HG03565 (cell line): ENCODE measurements at regions not wholly inside any gene's neighbourhood (a gene's known extent, or its start where the extent isn't known, plus 50 kb on each side); places are given as distances from the start of the nearest gene placed in this dataset.
"Not testable (repeated sequence)": the region's sequence is repeated elsewhere in the genome, so short reads cannot be mapped to it uniquely, and the experiment has no call there.

Experiments
- ATAC-seq: cut with Tn5 transposase; IDR thresholded peaks from one replicate; pipeline ENCODE4 v1.9.1; 2021; ENCODE audit warnings: mild to moderate bottlenecking, moderate library complexity; ENCODE audit not compliant: unreplicated experiment

GRCh38 chr15:91413142-91413541 lies 313.1 kb downstream of the SV2B start:
- no peak for ATAC-seq

DNA sequence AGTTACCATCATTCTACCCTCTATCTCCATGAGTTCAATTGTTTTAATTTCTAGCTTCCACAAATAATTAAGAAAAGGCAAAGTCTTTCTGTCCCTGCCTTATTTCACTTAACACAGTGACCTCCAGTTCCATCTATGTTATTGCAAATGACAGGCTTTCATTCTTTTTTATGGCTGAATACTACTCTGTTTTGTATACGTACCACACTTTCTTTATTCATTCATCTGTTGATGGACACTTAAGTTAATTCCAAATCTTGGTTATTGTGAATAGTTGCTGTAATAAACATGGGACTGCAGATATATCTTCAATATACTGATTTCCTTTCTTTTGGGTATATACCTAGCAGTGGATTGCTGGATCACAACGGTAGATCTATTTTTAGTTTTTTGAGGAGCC lies 314.1 kb downstream of the SV2B start:
- ATAC-seq, result no peak

- ATAC-seq, result not testable (repeated sequence)
Observed at GRCh38 chr15:91415258-91415657, 315.2 kb downstream of the SV2B start.

DNA sequence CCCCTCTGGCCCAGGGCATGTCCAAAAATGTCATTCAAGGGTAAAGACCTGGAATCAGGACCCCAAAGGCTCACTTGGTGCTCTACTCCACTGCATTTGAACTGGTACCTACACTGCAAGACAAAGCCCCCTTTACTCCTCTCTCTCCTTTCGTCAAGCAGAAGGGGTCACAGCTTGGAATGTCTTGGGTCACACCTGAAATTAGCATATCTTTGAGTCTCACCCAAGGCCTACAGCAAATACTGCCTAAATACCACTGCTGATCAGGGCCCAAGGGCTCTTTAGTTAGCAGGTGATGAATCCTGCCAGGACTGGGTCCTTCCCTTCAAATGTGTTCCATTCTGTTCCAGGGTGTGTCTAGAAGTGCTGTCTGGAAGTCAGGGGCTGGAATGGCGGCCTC lies 320.6 kb downstream of the SV2B start:
- ATAC-seq, result no peak

DNA sequence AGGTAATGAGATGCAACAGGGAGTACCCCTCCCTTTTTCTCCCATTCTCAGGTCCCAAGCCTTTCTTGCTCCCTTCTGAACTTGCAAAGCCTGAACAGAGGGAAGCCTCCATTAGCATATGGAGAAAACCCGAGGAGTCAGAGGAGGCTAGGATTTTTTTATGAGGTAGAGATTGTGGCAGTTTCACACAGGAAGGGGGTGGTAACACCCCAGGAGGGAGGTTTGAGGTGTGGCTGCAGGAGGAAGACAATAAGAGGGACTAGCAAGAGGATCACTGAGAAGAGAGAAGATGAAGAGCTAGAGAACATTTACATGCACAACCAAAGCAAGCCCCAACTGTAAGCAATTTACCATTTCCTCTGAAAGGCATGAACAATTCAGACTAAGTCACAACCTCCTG lies 322.7 kb downstream of the SV2B start:
- ATAC-seq, result no peak

DNA sequence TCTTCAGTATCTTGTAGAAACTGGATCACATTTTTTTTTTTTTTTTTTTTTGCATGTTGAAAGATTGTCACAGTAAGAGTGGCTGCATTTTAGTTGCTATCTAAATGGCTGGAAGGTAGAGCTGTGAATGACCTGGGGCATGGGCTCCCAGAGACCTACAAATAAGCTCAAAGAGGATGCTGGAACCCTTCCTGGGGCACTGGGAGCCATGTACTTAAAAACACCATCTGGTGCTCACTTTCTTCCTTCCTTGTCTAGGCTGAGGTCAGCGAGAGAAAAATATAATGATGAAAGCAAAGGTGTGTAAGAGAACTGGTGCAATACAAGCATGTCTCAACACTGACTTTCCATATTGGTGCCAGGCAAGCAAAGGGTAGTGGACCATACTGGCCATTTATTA lies 323.9 kb downstream of the SV2B start:
- no peak for ATAC-seq

DNA sequence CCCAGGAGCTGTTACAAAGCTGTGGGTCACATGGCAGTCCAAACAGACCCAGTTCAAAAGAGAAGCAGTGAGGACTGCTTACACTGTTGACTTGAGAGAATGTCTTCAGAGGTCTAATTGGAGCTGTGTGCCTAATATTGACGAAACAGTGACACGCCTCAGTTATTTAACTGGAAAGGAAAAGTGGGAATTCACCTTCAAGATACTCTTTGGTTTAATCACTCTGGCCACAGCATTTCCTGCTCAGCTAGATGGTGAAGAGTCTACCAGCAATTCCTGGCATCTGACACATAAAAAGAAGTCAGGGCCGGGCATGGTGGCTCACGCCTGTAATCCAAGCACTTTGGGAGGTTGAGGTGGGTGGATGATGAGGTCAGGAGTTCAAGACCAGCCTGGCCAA lies 326.4 kb downstream of the SV2B start:
- ATAC-seq, result no peak

GRCh38 chr15:91429973-91430372 lies 329.9 kb downstream of the SV2B start:
- no peak for ATAC-seq

DNA sequence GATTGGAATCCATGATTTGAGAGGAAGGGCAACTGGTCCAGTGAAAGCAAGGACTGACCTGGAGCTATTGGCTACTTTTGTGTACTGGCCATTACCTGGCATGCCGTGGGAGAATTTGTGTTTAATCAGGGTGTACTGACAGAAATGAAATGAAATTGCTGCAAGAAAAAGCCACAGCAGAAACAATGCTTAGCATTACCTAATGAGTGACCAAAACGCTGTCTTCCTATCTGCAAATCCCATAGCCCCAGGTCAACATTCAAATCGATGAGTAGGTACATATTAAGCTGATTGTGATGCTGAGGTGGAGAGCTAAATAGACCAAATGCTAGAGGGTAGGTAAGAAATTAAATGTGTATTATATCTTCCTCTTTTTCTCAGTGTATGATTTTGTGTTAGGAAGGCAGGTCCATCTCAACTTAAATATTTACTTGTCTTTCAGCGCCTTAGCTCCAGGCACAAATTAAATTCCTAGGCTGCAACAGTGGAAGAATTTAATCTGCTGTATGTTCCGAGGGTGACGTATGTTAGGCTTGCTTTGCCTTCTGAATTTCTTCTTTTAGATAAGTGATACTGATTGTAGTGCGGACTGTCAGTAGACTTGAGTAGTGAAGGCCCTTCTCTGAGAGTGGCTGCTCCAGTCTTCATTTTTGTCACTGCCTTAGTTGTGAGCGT lies 331.1 kb downstream of the SV2B start:
- ATAC-seq, result no peak

DNA sequence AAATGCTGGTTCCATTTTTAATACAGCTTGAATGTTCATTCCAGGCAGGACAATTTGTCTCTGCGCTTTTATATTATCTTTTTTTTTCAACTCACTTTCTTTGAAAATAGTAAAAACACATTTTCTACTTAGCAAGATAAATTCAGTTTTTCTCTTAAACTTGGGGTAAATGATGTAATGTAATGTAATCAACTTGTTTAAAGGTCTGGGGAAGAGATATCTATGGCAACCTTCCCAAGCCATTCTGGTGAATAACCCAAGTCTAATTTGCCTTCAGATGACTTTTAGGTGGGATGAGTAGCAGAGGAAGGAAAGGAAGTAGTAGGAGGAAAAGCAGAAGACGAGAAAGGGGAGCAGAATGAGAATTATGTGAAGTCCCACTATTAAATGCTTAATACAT lies 335.1 kb downstream of the SV2B start:
- ATAC-seq, result no peak

GRCh38 chr15:91444656-91445055 lies 344.6 kb downstream of the SV2B start:
- no peak for ATAC-seq

DNA sequence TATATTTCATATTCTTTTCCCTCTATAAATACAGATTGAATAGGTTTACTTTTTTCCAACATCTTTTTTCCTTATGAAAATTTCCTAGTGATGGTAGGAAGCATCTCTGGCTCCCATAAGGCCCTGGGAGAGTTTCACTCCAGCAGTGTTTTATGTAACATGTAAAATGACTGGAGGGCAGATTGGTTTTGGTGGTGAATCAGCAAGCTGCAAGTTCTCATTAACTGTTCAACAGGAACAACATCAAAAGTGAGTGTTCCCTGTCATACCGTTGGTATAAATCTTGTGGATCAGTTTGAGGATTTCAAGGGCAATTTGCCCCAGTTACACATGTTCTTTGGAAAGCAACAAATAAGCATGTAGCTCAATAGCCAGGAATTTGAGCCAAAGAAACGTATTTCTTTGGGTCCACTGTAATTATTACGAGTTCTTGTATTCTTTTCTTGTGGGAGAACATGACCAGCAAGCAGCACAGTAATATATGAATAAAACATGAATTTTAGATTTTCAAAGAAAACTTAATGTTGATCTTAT lies 345.7 kb downstream of the SV2B start:
- no peak for ATAC-seq

- no peak for ATAC-seq
Observed at GRCh38 chr15:91447991-91448644, 348.1 kb downstream of the SV2B start.

GRCh38 chr15:91453376-91453775 lies 353.3 kb downstream of the SV2B start:
- ATAC-seq, result not testable (repeated sequence)

- no peak for ATAC-seq
Observed at GRCh38 chr15:91456251-91456718, 356.2 kb downstream of the SV2B start.

DNA sequence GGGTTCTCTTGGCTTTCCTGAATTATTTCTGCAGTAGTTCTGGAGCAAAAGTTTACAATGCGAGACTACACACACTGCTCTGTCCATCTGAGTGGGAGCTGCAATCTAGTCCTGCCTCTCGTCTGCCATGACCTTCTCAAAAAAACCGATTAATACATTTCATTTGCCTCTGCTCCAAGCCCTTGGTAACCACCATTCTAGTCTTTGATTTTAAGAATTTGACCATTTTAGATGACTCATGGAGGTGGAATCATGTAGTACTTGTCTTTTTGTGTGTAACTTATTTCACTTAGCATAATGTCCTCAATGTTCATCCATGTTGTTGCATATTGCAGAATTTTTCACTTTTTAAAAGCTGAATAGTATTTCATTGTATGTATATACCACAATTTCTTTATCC lies 356.9 kb downstream of the SV2B start:
- no peak for ATAC-seq

DNA sequence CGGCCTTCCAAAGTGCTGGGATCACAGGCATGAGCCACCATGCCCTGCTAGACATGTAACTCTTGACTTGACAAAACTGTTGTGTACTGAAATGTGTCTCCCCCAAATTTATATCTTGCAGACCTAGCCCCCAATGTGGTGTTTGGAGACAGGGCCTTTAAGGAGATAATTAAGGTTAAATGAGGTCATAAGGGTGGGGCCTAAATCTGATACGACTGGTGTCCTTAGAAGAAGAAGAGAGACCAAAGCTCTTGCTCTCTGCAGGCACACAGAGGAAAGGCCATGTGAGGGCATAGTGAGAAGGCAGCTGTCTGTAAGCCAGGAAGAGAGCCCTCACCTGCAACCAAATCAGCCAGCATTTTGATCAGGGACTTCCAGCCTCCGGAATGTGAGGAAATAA lies 361.3 kb downstream of the SV2B start:
- ATAC-seq, result no peak

DNA sequence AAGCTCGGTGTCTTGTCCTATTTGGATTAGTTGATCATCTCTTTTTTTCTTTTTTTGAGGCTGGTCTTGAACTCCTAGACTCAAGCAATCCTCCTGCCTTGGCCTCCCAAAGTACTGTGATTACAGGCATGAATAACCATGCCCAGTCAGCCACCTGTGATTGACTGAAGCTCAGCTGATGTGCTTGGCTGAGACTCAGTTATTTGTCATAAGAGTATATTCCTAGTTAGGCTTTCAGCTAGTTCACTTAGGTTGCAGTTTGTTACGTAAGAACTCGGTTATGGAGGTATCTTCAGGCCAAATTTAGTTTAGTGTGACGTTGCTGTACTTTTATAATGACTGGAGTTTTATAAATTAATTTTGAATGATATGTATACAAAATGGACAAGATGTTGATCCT lies 365.0 kb downstream of the SV2B start:
- ATAC-seq, result no peak

GRCh38 chr15:91465696-91466095 lies 365.6 kb downstream of the SV2B start:
- no peak for ATAC-seq

DNA sequence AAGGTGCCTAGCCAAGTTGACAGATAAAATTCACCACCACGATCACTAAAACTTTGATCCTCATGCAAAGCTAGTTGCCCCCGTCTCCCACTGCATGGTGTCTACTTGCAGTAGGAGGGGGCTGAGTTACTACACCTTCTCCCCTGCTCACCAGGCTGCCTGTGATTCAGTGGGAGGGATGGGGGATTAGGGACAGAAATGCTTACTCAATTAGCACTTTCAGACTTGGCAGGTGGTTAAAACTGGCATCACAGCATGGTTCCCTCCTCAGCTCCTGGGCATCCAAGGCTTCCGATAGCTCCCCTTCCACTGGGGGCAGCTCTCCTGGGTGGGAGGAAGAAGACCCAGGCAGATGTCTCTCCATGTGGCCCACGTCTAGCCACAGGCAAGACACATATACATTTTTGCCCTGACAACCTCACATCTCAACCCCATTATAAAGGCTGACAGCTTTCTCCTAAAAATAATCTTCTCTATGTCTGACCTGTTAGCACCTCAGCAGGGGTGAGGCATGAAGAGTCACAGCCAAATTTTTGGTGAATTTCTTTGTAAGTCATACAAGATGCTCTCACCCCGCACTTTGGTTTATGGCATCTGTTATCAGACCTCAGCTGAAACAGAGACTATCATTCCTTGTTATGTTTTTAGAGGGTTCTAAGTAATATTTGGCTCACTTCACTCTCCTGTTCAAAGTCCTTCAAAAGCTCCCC lies 369.0 kb downstream of the SV2B start:
- ATAC-seq, result no peak

GRCh38 chr15:91469632-91470567 lies 369.8 kb downstream of the SV2B start:
- no peak for ATAC-seq
